OCI-LY3 (cell line): ENCODE measurements at regions not wholly inside any gene's neighbourhood (a gene's known extent, or its start where the extent isn't known, plus 50 kb on each side); places are given as distances from the start of the nearest gene placed in this dataset.

Experiments used
- EZH2phosphoT487 ChIP-seq: fragments of 200-600 bp; shearing (Covaris generic); IDR thresholded peaks from 2 replicates; pipeline ENCODE4 v1.6.1; 2018; ENCODE audit warnings: antibody characterized with exemption, mixed run types, low read depth
- TF ChIP-seq, protein P1 (sequence below): fragments of 200-600, 300-600 bp; sonication (generic); IDR thresholded peaks from 2 replicates; pipeline ENCODE4 v1.5.1; 2014; ENCODE audit warnings: antibody characterized with exemption, low read length, low read depth

DNA sequence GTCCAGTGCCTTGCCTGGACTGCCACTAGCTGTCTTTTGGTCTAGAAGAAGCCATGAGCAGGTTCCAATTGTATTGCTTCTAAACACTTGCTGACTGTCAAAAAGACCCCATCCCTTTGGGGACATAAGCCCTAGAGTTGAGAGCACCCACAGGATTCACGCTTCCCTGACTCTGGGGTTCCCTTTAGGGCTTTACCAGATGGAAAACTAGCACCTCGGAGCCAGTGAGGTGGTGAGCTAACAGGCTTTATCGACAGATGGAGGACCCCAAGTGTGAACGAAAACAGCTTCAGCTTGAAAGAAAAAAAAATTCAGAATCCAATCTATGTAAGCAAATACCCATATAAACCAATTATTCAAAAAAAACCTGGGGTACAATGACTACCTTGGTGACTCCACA, 90.8 kb downstream of the NAA11 start:
- TF ChIP-seq, protein P1, sequence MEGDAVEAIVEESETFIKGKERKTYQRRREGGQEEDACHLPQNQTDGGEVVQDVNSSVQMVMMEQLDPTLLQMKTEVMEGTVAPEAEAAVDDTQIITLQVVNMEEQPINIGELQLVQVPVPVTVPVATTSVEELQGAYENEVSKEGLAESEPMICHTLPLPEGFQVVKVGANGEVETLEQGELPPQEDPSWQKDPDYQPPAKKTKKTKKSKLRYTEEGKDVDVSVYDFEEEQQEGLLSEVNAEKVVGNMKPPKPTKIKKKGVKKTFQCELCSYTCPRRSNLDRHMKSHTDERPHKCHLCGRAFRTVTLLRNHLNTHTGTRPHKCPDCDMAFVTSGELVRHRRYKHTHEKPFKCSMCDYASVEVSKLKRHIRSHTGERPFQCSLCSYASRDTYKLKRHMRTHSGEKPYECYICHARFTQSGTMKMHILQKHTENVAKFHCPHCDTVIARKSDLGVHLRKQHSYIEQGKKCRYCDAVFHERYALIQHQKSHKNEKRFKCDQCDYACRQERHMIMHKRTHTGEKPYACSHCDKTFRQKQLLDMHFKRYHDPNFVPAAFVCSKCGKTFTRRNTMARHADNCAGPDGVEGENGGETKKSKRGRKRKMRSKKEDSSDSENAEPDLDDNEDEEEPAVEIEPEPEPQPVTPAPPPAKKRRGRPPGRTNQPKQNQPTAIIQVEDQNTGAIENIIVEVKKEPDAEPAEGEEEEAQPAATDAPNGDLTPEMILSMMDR: no peak
- TF ChIP-seq EZH2phosphoT487: no peak
